DND-41 (cell line): ENCODE measurements at regions not wholly inside any gene's neighbourhood (a gene's known extent, or its start where the extent isn't known, plus 50 kb on each side); places are given as distances from the start of the nearest gene placed in this dataset.

ENCODE experiments used
- CTCF ChIP-seq: IDR thresholded peaks from 2 replicates; pipeline ENCODE4 v1.5.1; 2012; ENCODE audit warnings: borderline replicate concordance, low read length, moderate library complexity, mild to moderate bottlenecking; ENCODE audit not compliant: poor library complexity, severe bottlenecking; ENCODE audit errors: extremely low read depth
- EZH2 ChIP-seq: IDR thresholded peaks from 3 replicates; pipeline ENCODE4 v1.6.1; 2012; ENCODE audit warnings: borderline replicate concordance, low read depth, mild to moderate bottlenecking, moderate library complexity, low read length, inconsistent platforms; ENCODE audit not compliant: severe bottlenecking

DNA sequence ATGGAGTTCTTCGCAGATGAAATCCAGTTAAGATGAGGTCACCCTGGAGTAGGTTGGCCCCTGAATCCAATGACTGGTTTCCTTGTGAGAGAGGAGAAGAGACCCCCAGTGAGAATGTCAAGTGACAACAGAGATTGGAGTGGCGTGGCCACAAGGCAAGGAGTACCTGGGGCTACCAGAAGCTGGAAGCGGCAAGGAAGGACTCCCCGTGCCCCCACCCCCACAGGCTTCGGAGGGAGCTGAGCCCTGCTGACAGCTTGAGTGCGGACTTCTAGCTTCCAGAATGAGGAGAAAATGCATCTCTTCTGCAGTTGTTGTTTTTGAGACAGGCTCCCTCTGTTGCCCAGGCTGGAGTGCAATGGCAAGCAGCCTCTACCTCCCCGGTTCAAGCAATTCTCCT is 78.0 kb upstream of the HPCAL1 start:
- TF ChIP-seq CTCF: no peak
- TF ChIP-seq EZH2: no peak
